Fibroblast of lung (primary cell): ENCODE measurements at regions not wholly inside any gene's neighbourhood (a gene's known extent, or its start where the extent isn't known, plus 50 kb on each side); places are given as distances from the start of the nearest gene placed in this dataset.

Source experiments
- EZH2 ChIP-seq: IDR thresholded peaks from 2 replicates; pipeline ENCODE4 v1.5.1; 2012; ENCODE audit warnings: low read length, control low read depth, mild to moderate bottlenecking; ENCODE audit errors: missing control alignments
- TF ChIP-seq, protein P1 (sequence below), 2 donors: IDR thresholded peaks in 1 of 2; conservative IDR thresholded peaks in 1 of 2; 1 replicate in 1 of 2; 2 replicates in 1 of 2; pipeline ENCODE4 v1.5.1; 2011 to 2012; ENCODE audit warnings: low read length in 2 of 2, control low read depth in 1 of 2, inconsistent platforms in 1 of 2, low read depth in 1 of 2, mild to moderate bottlenecking in 1 of 2

DNA sequence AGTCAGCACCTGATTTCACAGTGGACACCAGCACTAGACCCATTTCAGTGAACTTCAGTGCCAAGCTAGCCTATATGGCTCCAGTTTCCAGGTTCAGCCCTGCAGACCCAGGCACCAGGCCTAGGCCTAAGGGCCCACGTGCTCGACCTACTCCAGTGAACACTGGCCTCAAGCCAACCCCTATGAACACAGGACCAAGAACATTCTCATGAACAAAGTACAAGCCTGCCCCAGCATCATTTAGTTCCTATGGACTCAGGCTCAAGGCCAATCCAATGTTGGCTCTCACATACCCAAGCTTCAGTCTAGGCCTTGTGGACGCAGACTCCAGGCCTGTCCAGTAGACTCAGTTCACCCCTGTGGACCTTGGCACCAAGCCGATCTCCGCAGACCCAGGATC lies 385.5 kb downstream of the DHX35 start:
- TF ChIP-seq, protein P1, sequence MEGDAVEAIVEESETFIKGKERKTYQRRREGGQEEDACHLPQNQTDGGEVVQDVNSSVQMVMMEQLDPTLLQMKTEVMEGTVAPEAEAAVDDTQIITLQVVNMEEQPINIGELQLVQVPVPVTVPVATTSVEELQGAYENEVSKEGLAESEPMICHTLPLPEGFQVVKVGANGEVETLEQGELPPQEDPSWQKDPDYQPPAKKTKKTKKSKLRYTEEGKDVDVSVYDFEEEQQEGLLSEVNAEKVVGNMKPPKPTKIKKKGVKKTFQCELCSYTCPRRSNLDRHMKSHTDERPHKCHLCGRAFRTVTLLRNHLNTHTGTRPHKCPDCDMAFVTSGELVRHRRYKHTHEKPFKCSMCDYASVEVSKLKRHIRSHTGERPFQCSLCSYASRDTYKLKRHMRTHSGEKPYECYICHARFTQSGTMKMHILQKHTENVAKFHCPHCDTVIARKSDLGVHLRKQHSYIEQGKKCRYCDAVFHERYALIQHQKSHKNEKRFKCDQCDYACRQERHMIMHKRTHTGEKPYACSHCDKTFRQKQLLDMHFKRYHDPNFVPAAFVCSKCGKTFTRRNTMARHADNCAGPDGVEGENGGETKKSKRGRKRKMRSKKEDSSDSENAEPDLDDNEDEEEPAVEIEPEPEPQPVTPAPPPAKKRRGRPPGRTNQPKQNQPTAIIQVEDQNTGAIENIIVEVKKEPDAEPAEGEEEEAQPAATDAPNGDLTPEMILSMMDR (conservative IDR thresholded peaks at IDR 0.05 in 1 of 2, IDR thresholded peaks at IDR 0.05 in 1 of 2; ENCODE audit: low read depth in 1 of 2, low read length in 2 of 2): no peak
- TF ChIP-seq EZH2: no peak
